ENCODE measurements at regions not wholly inside any gene's neighbourhood (a gene's known extent, or its start where the extent isn't known, plus 50 kb on each side); places are given as distances from the start of the nearest gene placed in this dataset.
"Not testable (repeated sequence)": the region's sequence is repeated elsewhere in the genome, so short reads cannot be mapped to it uniquely, and the experiment has no call there.

GRCh38 chr15:31193291-31193690 is 91.8 kb upstream of the TRPM1 start:
- no peak for DNase-seq

- no peak for DNase-seq
These were observed 94.3 kb upstream of the TRPM1 start for GRCh38 chr15:31195871-31196270.

- DNase-seq: peak; percentile 35
These were observed 96.2 kb upstream of the TRPM1 start for GRCh38 chr15:31197497-31198414.

- peak; percentile 42 for DNase-seq
These were observed 99.2 kb upstream of the TRPM1 start for GRCh38 chr15:31200735-31201151.

- DNase-seq: no peak
These were observed 101.4 kb upstream of the TRPM1 start for GRCh38 chr15:31202953-31203352.

GRCh38 chr15:31203999-31204398 is 102.5 kb upstream of the TRPM1 start:
- no peak for DNase-seq

- DNase-seq: no peak
These were observed 105.1 kb upstream of the TRPM1 start for GRCh38 chr15:31206386-31207181.

- DNase-seq: no peak
These were observed 105.7 kb upstream of the TRPM1 start for GRCh38 chr15:31207246-31207645.

- DNase-seq: not testable (repeated sequence)
These were observed 106.3 kb upstream of the TRPM1 start for GRCh38 chr15:31207861-31208260.

GRCh38 chr15:31208817-31209216 is 107.3 kb upstream of the TRPM1 start:
- no peak for DNase-seq

- DNase-seq: no peak
These were observed 109.8 kb upstream of the TRPM1 start for GRCh38 chr15:31211353-31211752.

- no peak for DNase-seq
These were observed 111.0 kb upstream of the TRPM1 start for GRCh38 chr15:31212326-31213080.

GRCh38 chr15:31214158-31214863 is 112.3 kb upstream of the KLF13 start:
- DNase-seq: no peak

GRCh38 chr15:31214864-31215489 is 111.7 kb upstream of the KLF13 start:
- peak; percentile 23 for DNase-seq

GRCh38 chr15:31215490-31216214 is 111.0 kb upstream of the KLF13 start:
- DNase-seq: peak; percentile 57

GRCh38 chr15:31216215-31216911 is 110.3 kb upstream of the KLF13 start:
- peak; percentile 53 for DNase-seq

- DNase-seq: no peak
These were observed 109.6 kb upstream of the KLF13 start for GRCh38 chr15:31217067-31217466.

- no peak for DNase-seq
These were observed 108.9 kb upstream of the KLF13 start for GRCh38 chr15:31217566-31218270.

GRCh38 chr15:31219221-31219620 is 107.4 kb upstream of the KLF13 start:
- DNase-seq: no peak

GRCh38 chr15:31221936-31222515 is 104.6 kb upstream of the KLF13 start:
- DNase-seq: no peak
